HG03565 (cell line): ENCODE measurements at regions not wholly inside any gene's neighbourhood (a gene's known extent, or its start where the extent isn't known, plus 50 kb on each side); places are given as distances from the start of the nearest gene placed in this dataset.

Source experiments
- ATAC-seq: cut with Tn5 transposase; IDR thresholded peaks from one replicate; pipeline ENCODE4 v1.9.1; 2021; ENCODE audit warnings: mild to moderate bottlenecking, moderate library complexity; ENCODE audit not compliant: unreplicated experiment

- ATAC-seq, result no peak
These were observed 101.8 kb upstream of the CDH8 start for GRCh38 chr16:62137996-62138395.

DNA sequence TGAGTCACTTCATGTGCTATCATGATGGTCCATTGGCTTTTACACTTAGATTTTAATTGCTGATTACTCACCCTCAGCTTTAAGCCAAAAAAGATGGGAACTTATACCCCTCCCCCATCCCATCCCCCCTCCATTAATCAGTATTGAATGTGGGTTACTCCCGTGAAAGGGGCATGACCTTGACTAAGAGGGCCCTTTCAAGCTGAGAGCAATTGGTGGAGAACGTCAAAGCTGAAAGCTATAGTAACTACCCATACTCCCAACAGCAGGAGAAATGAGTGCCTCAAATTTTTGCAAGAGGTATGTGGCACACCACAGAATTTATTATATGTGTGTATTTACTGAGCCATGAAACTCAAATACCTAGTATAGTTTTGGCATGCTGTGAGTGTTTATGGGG is 99.7 kb upstream of the CDH8 start:
- no peak for ATAC-seq

DNA sequence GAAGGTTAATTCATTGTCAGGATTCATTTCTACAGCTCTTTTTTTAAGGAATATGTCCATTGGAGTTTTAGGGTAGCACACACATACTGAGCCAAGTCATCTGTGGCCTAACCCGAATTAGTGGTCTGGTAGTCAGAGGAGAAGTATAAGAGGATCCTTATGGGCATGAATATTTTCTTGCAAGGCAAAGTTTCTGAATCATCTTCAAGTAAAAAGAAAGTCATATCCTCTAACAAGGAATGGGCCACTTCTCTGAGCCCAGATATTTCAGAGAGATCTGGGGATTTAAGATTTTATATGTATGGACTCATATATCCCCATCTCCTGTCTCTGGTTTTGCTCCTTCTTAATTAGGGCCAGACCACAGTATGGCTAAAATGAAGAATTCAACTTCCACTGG is 99.2 kb upstream of the CDH8 start:
- ATAC-seq, result no peak

GRCh38 chr16:62130101-62130500 is 93.9 kb upstream of the CDH8 start:
- no peak for ATAC-seq

DNA sequence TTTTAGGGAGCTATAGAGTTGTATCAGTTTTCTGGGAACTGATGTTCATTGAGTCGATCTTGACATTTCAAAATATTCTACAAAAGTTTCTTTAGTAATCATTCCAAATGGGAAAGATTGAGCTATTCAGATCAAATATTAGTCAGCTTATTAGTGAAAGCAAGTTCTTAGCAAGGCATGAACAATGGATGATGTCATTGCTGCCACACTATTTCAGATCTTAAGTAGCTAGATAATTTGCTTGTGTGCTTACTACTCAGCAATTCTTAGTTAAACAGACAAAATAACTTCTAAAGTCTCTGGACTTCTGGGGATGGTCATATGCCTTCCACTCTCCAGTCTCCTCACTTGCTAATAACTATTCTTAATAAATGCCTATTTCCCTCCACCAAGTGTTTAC is 69.0 kb upstream of the CDH8 start:
- ATAC-seq, result no peak

- ATAC-seq, result no peak
These were observed 66.3 kb upstream of the CDH8 start for GRCh38 chr16:62102588-62102987.

DNA sequence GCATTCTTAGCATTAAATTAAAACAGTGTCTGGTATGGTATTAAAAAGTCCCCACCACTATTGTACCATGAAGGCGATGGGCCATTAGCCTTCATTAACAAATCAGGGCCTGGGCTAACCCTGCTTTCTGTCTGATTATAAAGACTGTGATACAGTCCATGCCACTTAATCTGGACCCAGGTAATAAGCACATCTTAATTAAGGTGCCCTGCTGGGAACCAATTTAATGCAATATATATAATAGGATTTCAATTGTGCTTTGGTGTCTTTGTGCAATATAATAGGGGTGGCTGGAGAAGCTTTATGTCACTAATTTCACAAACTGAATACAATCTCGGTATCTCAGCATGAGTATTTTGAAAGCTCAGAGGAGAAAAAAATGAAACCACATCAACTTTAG is 64.4 kb upstream of the CDH8 start:
- no peak for ATAC-seq

- ATAC-seq, result no peak
These were observed 53.5 kb upstream of the CDH8 start for GRCh38 chr16:62089715-62090114.

- ATAC-seq, result no peak
These were observed 52.6 kb upstream of the CDH8 start for GRCh38 chr16:62088731-62089410.
